ENCODE measurements at regions not wholly inside any gene's neighbourhood (a gene's known extent, or its start where the extent isn't known, plus 50 kb on each side); places are given as distances from the start of the nearest gene placed in this dataset.

DNA sequence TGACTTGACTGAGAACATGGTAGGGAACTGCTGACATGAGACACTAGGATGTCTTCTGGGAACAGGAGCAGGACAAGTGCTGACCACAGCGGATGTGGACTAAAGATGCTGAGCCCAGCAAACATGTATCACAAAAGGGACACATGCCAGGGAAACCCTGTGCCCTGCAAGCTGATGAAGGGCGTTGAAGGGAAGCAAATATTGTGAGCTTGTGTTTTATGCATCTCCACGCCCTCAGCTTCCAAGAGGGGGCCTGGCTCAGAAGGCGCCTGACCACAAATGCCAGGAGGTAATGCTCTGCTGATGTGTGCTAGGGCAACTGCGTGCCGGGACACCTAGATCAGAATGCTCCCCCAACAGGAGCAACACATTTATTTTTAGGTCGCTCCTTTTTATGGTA, 207.3 kb downstream of the CXCL12 start:
- no peak overlapping the region for H3K27ac Mint-ChIP-seq
- intact Hi-C loops (cut with DNase I, micrococcal nuclease), result no loop called here

DNA sequence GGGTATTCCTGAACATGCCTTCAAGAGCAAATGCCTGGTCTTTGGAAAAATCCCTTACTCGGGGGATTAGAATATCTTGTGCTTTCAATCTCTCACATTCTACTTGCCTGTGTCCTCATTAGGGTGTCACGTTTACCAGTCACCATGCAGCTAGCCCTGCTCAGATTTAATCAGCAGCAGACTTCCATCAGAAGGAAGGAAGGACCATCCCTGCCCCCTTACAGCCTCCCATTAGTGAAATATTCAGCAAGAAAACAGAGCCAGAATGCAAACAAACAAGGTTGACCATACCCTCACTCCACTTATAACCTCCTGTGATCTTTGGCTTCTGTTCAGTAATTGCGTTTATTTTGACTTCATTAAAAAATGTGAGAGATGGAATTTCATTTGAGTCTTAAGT, 208.6 kb downstream of the CXCL12 start:
- Histone ChIP-seq H3K27ac (ENCODE audit: low read depth in 1 of 2, low read length in 2 of 2) (no peak overlapping the region), H3K36me3 (ENCODE audit: insufficient read depth, low read length) (no peaks in the 10 kb centered on the region), H3K27me3 (ENCODE audit: control insufficient read depth in 1 of 2, insufficient read depth in 2 of 2, low read length in 2 of 2) (no peaks in the 10 kb centered on the region), H3K9me3 (ENCODE audit: control insufficient read depth in 1 of 2, insufficient read depth in 1 of 2, low read length in 2 of 2) (no peaks in the 10 kb centered on the region), H3K4me3 (ENCODE audit: low read length) (no peak overlapping the region), H3K4me1 (ENCODE audit: insufficient read depth, low read length) (no peaks in the 10 kb centered on the region)
- no peak overlapping the region for H3K27ac Mint-ChIP-seq
- intact Hi-C loops (cut with DNase I, micrococcal nuclease), result no loop called here
- CTCF ChIA-PET, result no interaction called here
- TF ChIP-seq, protein P1, sequence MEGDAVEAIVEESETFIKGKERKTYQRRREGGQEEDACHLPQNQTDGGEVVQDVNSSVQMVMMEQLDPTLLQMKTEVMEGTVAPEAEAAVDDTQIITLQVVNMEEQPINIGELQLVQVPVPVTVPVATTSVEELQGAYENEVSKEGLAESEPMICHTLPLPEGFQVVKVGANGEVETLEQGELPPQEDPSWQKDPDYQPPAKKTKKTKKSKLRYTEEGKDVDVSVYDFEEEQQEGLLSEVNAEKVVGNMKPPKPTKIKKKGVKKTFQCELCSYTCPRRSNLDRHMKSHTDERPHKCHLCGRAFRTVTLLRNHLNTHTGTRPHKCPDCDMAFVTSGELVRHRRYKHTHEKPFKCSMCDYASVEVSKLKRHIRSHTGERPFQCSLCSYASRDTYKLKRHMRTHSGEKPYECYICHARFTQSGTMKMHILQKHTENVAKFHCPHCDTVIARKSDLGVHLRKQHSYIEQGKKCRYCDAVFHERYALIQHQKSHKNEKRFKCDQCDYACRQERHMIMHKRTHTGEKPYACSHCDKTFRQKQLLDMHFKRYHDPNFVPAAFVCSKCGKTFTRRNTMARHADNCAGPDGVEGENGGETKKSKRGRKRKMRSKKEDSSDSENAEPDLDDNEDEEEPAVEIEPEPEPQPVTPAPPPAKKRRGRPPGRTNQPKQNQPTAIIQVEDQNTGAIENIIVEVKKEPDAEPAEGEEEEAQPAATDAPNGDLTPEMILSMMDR (IDR thresholded peaks at IDR 0.05), result no peak
- peaks cover 11% of the 10 kb centered on the region for H3K27me3 Mint-ChIP-seq
- no peaks in the 10 kb centered on the region for H3K36me3 Mint-ChIP-seq (ENCODE audit: low read depth)
- DNase-seq (no peak), ATAC-seq (ENCODE audit: poor library complexity) (no peak)
- H3K4me1 Mint-ChIP-seq (ENCODE audit: low read depth), result no peaks in the 10 kb centered on the region
- POLR2A ChIA-PET, result no interaction called here
- no peaks in the 10 kb centered on the region for H3K9me3 Mint-ChIP-seq
- no peak overlapping the region for H3K4me3 Mint-ChIP-seq

More for the DNA sequence above, 207.3 kb downstream of the CXCL12 start:
- H3K4me3 Mint-ChIP-seq, result no peak overlapping the region
- Histone ChIP-seq H3K27me3 (ENCODE audit: control insufficient read depth in 1 of 2, insufficient read depth in 2 of 2, low read length in 2 of 2) (no peaks in the 10 kb centered on the region), H3K4me1 (ENCODE audit: insufficient read depth, low read length) (no peaks in the 10 kb centered on the region), H3K9me3 (ENCODE audit: control insufficient read depth in 1 of 2, insufficient read depth in 1 of 2, low read length in 2 of 2) (no peaks in the 10 kb centered on the region), H3K27ac (ENCODE audit: low read depth in 1 of 2, low read length in 2 of 2) (no peak overlapping the region), H3K4me3 (ENCODE audit: low read length) (no peak overlapping the region), H3K36me3 (ENCODE audit: insufficient read depth, low read length) (no peaks in the 10 kb centered on the region)
- ChIA-PET POLR2A (no interaction called here), CTCF (no interaction called here)
- H3K4me1 Mint-ChIP-seq (ENCODE audit: low read depth), result no peaks in the 10 kb centered on the region
- TF ChIP-seq, protein P1 (IDR thresholded peaks at IDR 0.05), result no peak
- H3K9me3 Mint-ChIP-seq, result no peaks in the 10 kb centered on the region
- peaks cover 11% of the 10 kb centered on the region for H3K27me3 Mint-ChIP-seq
- DNase-seq, result no peak
- no peak for ATAC-seq (ENCODE audit: poor library complexity)
- no peaks in the 10 kb centered on the region for H3K36me3 Mint-ChIP-seq (ENCODE audit: low read depth)

DNA sequence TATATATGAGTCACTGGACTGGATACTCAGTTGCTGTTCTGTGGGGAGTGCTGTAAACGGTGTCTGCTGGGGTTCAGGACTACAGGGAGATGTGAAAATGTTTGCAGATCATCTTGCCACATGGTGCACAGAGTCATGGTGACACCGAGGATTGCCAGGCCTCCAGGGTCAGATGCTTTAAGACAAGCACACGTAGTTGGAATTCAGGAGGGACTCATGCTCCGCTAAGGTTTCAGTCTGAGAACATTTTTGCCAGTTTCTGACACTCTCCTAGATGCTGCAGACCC, 211.3 kb downstream of the CXCL12 start:
- DNase-seq, result no peak
- Mint-ChIP-seq H3K4me1 (ENCODE audit: low read depth) (no peaks in the 10 kb centered on the region), H3K27me3 (peaks cover 5% of the 10 kb centered on the region), H3K4me3 (no peak overlapping the region), H3K36me3 (ENCODE audit: low read depth) (no peaks in the 10 kb centered on the region), H3K9me3 (no peaks in the 10 kb centered on the region), H3K27ac (no peak overlapping the region)
- Histone ChIP-seq H3K4me1 (ENCODE audit: insufficient read depth, low read length) (no peaks in the 10 kb centered on the region), H3K27ac (ENCODE audit: low read depth in 1 of 2, low read length in 2 of 2) (no peak overlapping the region), H3K9me3 (ENCODE audit: control insufficient read depth in 1 of 2, insufficient read depth in 1 of 2, low read length in 2 of 2) (no peaks in the 10 kb centered on the region), H3K36me3 (ENCODE audit: insufficient read depth, low read length) (no peaks in the 10 kb centered on the region), H3K27me3 (ENCODE audit: control insufficient read depth in 1 of 2, insufficient read depth in 2 of 2, low read length in 2 of 2) (no peaks in the 10 kb centered on the region), H3K4me3 (ENCODE audit: low read length) (no peak overlapping the region)
- intact Hi-C loops (cut with DNase I, micrococcal nuclease), result no loop called here
- TF ChIP-seq, protein P1 (IDR thresholded peaks at IDR 0.05), result no peak
- CTCF ChIA-PET, result no interaction called here
- POLR2A ChIA-PET, result no interaction called here
- no peak for ATAC-seq (ENCODE audit: poor library complexity)

Data from CD4-positive, alpha-beta T cell (primary cell).